Transverse colon (tissue), 3 donors: ENCODE measurements at regions not wholly inside any gene's neighbourhood (a gene's known extent, or its start where the extent isn't known, plus 50 kb on each side); places are given as distances from the start of the nearest gene placed in this dataset.

Source experiments
- POLR2A ChIP-seq: fragments of 450-650 bp; IDR thresholded peaks from one replicate; pipeline ENCODE4 v1.6.1; 2016; ENCODE audit warnings: antibody characterized with exemption, mild to moderate bottlenecking, moderate library complexity
- TF ChIP-seq, protein P1 (sequence below), 5 experiments: fragments of 200-600 bp in 3 of 5; fragments of 450-650 bp in 2 of 5; sonication (generic) in 3 of 5; IDR thresholded peaks; 1 replicate in 2 of 5; 2 replicates in 3 of 5; pipeline ENCODE4 v1.5.1; 2016 to 2017; ENCODE audit warnings: antibody characterized with exemption in 5 of 5, inconsistent platforms in 3 of 5, mild to moderate bottlenecking in 2 of 5, moderate library complexity in 1 of 5

DNA sequence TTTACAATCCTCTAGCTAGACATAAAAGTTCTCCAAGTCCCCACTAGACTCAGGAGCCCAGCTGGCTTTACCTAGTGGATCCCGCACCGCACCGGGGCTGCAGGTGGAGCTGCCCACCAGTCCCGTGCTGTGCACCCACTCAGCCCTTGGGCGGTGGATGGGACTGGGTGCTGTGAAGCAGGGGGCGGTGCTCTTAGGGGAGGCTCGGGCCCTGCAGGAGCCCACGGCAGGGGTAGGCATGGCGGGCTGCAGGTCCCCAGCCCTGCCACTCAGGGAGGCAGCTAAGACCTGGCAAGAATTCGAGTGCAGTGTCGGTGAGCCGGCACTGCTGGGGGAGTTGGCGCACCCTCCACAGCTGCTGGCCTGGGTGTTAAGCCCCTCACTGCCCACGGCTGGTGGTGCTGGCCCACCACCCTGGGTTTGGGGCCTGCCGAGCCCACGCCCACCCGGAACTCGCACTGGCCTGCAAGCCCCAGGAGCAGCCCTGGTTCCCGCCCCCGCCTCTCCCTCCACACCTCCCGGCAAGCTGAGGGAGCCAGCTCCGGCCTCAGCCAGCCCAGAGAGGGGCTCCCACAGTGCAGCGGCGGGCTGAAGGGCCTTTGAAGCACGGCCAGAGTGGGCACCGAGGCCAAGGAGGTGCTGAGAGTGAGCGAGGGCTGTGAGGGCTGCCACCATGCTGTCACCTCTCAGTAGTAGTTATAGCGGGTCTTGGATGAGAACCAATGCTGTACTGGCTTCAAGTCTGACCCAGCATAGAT lies 255.2 kb downstream of the CDH7 start:
- TF ChIP-seq, protein P1, sequence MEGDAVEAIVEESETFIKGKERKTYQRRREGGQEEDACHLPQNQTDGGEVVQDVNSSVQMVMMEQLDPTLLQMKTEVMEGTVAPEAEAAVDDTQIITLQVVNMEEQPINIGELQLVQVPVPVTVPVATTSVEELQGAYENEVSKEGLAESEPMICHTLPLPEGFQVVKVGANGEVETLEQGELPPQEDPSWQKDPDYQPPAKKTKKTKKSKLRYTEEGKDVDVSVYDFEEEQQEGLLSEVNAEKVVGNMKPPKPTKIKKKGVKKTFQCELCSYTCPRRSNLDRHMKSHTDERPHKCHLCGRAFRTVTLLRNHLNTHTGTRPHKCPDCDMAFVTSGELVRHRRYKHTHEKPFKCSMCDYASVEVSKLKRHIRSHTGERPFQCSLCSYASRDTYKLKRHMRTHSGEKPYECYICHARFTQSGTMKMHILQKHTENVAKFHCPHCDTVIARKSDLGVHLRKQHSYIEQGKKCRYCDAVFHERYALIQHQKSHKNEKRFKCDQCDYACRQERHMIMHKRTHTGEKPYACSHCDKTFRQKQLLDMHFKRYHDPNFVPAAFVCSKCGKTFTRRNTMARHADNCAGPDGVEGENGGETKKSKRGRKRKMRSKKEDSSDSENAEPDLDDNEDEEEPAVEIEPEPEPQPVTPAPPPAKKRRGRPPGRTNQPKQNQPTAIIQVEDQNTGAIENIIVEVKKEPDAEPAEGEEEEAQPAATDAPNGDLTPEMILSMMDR (IDR thresholded peaks at IDR 0.05) = no peak
- no peak for TF ChIP-seq POLR2A
